ENCODE measurements at regions not wholly inside any gene's neighbourhood (a gene's known extent, or its start where the extent isn't known, plus 50 kb on each side); places are given as distances from the start of the nearest gene placed in this dataset.
"Not testable (repeated sequence)": the region's sequence is repeated elsewhere in the genome, so short reads cannot be mapped to it uniquely, and the experiment has no call there.

DNA sequence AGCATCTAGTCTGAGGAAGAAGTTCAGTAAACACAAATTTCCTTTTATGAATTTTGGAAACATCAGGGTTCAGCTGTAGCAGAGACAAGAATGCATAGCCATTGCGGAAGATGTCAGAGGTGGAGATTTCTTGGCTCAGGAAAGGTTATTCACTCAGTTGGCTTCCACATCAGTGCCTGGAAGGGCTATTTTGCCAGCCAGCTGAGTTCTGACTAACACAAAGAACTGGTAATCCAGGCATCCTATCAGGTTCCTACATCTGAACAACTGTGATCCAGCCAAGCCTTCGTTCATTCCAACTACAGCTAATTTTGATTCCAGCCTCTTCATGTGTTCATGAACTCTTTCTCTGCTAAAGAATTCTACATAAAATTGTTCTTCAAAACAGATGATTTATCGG, 965.6 kb downstream of the XPNPEP1 start:
- H3K36me3 Mint-ChIP-seq (ENCODE audit: low read depth): peaks cover 3% of the 10 kb centered on the region
- peaks cover 7% of the 10 kb centered on the region for H3K27me3 Mint-ChIP-seq (ENCODE audit: low read depth)
- TF ChIP-seq, protein P1, sequence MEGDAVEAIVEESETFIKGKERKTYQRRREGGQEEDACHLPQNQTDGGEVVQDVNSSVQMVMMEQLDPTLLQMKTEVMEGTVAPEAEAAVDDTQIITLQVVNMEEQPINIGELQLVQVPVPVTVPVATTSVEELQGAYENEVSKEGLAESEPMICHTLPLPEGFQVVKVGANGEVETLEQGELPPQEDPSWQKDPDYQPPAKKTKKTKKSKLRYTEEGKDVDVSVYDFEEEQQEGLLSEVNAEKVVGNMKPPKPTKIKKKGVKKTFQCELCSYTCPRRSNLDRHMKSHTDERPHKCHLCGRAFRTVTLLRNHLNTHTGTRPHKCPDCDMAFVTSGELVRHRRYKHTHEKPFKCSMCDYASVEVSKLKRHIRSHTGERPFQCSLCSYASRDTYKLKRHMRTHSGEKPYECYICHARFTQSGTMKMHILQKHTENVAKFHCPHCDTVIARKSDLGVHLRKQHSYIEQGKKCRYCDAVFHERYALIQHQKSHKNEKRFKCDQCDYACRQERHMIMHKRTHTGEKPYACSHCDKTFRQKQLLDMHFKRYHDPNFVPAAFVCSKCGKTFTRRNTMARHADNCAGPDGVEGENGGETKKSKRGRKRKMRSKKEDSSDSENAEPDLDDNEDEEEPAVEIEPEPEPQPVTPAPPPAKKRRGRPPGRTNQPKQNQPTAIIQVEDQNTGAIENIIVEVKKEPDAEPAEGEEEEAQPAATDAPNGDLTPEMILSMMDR (conservative IDR thresholded peaks at IDR 0.05): no peak
- H3K4me1 Mint-ChIP-seq: no peaks in the 10 kb centered on the region
- H3K27ac Mint-ChIP-seq (ENCODE audit: unreplicated experiment): no peak overlapping the region
- no peak overlapping the region for H3K4me3 Mint-ChIP-seq
- no peak for DNase-seq (ENCODE audit: low read depth, low spot score)
- H3K9me3 Mint-ChIP-seq: peaks cover 6% of the 10 kb centered on the region

DNA sequence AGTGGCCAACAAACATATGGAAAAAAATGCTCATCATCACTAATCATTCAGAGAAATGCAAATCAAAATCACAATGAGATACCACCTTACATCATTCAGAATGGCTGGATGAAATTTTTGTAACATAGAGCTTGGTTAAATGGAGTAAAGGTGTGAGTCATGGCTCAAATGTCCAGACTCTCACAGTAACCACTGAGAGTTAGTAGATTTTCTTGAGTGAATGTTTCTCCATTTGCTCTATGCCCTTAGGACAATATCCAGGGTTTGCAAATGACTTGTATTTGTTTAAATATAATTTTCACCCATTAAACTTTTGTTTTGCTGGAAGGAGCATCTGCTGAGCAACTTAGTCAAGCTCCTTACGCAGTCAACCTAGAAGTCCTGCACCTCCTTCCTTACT, 967.2 kb downstream of the XPNPEP1 start:
- Mint-ChIP-seq H3K4me1 (no peaks in the 10 kb centered on the region), H3K27me3 (ENCODE audit: low read depth) (peaks cover 7% of the 10 kb centered on the region), H3K27ac (ENCODE audit: unreplicated experiment) (no peak overlapping the region), H3K9me3 (peaks cover 18% of the 10 kb centered on the region), H3K36me3 (ENCODE audit: low read depth) (peaks cover 3% of the 10 kb centered on the region), H3K4me3 (no peak overlapping the region)
- TF ChIP-seq, protein P1 (conservative IDR thresholded peaks at IDR 0.05): no peak
- no peak for DNase-seq (ENCODE audit: low read depth, low spot score)

DNA sequence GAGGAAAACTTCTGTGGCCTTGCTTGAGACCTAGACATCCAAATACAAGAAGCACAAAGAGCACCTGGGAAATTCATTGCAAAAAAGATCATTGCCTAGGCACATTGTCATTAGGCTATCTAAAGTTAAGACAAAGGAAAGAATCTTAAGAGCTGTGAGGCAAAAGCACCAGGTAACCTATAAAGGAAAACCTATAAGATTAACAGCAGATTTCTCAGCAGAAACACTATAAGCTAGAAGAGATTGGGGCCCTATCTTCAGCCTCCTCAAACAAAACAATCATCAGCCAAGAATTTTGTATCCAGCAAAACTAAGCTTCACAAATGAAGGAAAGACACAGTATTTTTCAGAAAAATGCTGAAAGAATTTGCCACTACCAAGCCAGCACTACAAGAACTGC, 1003.3 kb downstream of the XPNPEP1 start:
- H3K27me3 Mint-ChIP-seq (ENCODE audit: low read depth); H3K4me1 Mint-ChIP-seq; H3K4me3 Mint-ChIP-seq; H3K27ac Mint-ChIP-seq (ENCODE audit: unreplicated experiment); DNase-seq (ENCODE audit: low read depth, low spot score): not testable (repeated sequence)
- peaks cover 12% of the 10 kb centered on the region for H3K36me3 Mint-ChIP-seq (ENCODE audit: low read depth)
- peaks cover 11% of the 10 kb centered on the region for H3K9me3 Mint-ChIP-seq

DNA sequence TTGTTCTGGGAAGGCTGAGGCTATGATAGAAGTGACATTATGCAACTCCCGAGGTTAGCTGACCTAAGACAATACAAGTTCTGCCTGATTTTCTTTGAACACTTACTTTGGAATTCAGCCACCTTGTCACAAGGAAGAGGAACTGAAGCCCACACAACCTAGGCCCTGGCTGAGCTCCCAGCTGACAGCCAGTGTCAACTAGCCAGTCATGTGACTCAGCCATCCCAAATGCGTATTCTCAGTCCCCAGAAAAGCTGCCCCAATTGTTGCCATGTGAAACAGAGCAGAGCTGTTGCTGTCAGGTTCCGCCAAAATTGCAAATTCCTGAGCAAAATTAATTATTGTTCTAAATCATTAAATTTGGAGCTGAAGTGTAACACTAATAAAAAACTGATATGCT, 1010.0 kb downstream of the XPNPEP1 start:
- no peak for DNase-seq (ENCODE audit: low read depth, low spot score)
- Mint-ChIP-seq H3K9me3 (no peaks in the 10 kb centered on the region), H3K27me3 (ENCODE audit: low read depth) (peaks cover 39% of the 10 kb centered on the region), H3K4me1 (peaks cover 8% of the 10 kb centered on the region), H3K4me3 (no peak overlapping the region), H3K36me3 (ENCODE audit: low read depth) (no peaks in the 10 kb centered on the region), H3K27ac (ENCODE audit: unreplicated experiment) (no peak overlapping the region)
- TF ChIP-seq, protein P1 (conservative IDR thresholded peaks at IDR 0.05): no peak

DNA sequence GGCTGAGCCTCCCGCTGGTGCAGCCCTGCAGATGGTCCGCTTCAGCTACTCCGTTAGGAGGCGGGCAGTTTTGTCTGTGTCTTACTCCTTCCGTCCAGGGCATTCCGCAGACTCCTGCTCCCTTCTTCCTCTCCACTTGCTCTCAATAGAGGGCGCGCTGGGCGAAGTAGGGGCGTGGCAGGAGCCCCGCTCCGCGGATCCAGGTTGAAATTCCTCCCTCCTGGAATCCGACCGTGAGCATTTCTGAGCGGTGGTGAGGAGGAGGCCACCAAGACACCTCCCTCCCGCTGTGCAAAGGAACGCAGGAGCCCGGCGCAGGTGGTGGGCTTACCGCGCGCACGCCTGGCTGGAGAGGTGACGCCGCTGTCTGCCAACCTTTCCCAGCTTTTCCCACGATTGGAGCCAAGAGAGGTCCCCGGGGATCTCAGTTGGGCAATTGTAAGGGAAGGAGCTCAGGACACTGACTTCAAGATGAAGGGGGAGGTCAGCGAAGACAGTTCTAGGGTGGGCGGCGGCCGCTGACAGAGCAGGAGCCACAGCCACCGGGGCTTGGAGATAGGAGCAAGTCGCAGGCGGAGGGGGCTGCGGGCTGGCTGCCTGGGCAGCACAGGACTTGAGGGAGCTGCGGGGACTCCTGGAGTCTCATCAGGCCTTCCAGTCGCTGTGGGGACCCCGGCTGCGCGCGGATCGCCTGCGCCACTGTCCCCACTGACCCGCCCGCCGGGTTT, 1011.3 kb downstream of the XPNPEP1 start:
- Mint-ChIP-seq H3K4me3 (peak overlapping the region; percentile 89), H3K9me3 (no peaks in the 10 kb centered on the region)

DNA sequence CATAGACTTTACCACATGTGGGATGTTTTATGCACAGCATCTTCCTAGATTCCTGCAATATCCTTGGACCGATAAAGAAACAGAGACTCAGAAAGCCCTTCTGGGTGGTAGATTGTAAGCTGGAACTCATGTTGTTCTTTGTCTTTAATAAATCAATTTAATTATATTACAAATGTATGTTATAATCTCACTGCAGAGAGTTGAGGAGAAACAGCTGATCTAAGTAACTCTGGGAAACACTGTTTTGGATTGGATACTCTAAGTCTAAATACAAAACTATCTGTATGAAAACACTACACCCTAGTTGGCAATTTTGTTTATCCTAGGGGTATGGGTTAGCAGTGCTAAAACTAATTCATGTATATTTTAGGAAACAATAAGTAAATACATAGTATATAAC, 1015.2 kb downstream of the XPNPEP1 start:
- TF ChIP-seq, protein P1 (conservative IDR thresholded peaks at IDR 0.05): no peak
- H3K27me3 Mint-ChIP-seq (ENCODE audit: low read depth): peaks cover 32% of the 10 kb centered on the region
- no peak overlapping the region for H3K27ac Mint-ChIP-seq (ENCODE audit: unreplicated experiment)
- H3K36me3 Mint-ChIP-seq (ENCODE audit: low read depth): no peaks in the 10 kb centered on the region
- no peaks in the 10 kb centered on the region for H3K9me3 Mint-ChIP-seq
- no peak overlapping the region for H3K4me3 Mint-ChIP-seq
- peaks cover 8% of the 10 kb centered on the region for H3K4me1 Mint-ChIP-seq
- no peak for DNase-seq (ENCODE audit: low read depth, low spot score)

More for the DNA sequence above, 1011.3 kb downstream of the XPNPEP1 start:
- peak; percentile 71 for DNase-seq (ENCODE audit: low read depth, low spot score)
- no peak overlapping the region for H3K27ac Mint-ChIP-seq (ENCODE audit: unreplicated experiment)
- no peaks in the 10 kb centered on the region for H3K36me3 Mint-ChIP-seq (ENCODE audit: low read depth)
- TF ChIP-seq, protein P1 (conservative IDR thresholded peaks at IDR 0.05): peak; percentile 69
- peaks cover 40% of the 10 kb centered on the region for H3K27me3 Mint-ChIP-seq (ENCODE audit: low read depth)
- peaks cover 8% of the 10 kb centered on the region for H3K4me1 Mint-ChIP-seq

All from neural crest cell (in vitro differentiated cells).